HG03521 (cell line): ENCODE measurements at regions not wholly inside any gene's neighbourhood (a gene's known extent, or its start where the extent isn't known, plus 50 kb on each side); places are given as distances from the start of the nearest gene placed in this dataset.

Experiments
- ATAC-seq: cut with Tn5 transposase; IDR thresholded peaks from one replicate; pipeline ENCODE4 v1.9.1; 2021; ENCODE audit warnings: mild to moderate bottlenecking, moderate library complexity; ENCODE audit not compliant: unreplicated experiment

DNA sequence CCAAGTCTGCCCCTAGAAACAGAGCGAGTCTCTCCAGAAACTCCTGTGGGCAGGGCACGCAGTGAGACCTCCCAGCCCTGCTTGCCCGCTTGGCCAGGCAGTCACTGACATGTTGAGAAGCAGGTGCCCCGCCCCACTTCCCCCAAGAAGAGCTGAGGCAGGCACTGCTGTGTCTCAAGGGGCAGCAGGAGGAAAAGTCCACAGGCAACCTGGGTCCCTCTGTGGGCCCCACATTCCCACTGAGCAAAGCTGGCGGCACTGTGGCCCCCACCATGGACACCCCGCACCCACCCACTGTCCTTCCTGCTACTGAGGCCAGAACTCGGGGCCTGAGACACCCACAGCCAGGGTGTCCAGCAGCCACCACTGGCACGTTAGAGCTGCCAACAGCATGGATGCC lies 137.3 kb upstream of the NKX1-1 start:
- ATAC-seq = no peak

DNA sequence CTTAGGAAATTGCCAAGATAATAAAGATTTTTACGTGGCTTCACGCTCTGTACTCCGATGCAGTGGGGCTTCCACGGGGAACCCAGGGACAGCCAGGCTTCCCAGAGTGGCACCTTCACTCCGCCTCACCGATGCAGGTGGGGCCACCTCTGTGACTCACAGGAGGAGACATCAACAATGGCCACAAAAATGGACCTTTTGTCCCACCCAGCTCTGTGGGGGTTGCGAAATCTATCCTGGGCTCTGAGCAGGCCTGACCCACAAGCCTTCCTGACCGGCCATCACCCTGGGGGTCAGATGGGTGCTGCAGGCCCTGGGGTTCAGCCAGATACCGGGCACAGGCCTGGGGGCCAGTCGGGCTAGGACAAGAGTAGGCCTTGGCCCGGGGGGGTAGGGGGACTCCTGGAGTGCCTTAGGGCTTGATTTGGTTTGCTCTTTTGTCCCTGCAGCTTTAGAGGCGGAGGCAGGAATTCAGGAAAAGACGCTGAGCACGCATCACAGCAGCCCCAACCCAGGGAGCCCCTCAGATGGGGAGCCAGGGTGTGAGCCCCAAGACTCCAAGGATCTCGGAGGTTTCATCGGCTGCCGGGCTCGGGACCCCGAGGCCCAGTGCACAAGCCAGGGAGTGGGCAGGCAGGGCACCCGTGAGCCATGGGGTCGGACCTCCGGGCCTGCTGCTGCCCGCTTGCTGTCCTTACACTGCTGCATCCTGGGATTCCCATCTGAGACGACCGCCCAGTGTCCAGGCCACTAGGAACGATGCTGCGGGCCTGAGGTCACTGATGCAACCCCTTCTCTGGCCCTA lies 136.5 kb upstream of the NKX1-1 start:
- ATAC-seq = no peak

GRCh38 chr4:1542226-1542490 lies 135.9 kb upstream of the NKX1-1 start:
- ATAC-seq = no peak

- ATAC-seq = no peak
Observed at GRCh38 chr4:1541449-1542225, 135.4 kb upstream of the NKX1-1 start.

GRCh38 chr4:1540601-1541375 lies 134.5 kb upstream of the NKX1-1 start:
- no peak for ATAC-seq

GRCh38 chr4:1539859-1540600 lies 133.8 kb upstream of the NKX1-1 start:
- no peak for ATAC-seq

- no peak for ATAC-seq
Observed at GRCh38 chr4:1538941-1539772, 132.9 kb upstream of the NKX1-1 start.

GRCh38 chr4:1538096-1538410 lies 131.8 kb upstream of the NKX1-1 start:
- no peak for ATAC-seq

GRCh38 chr4:1537410-1538095 lies 131.3 kb upstream of the NKX1-1 start:
- no peak for ATAC-seq

GRCh38 chr4:1536579-1537409 lies 130.6 kb upstream of the NKX1-1 start:
- no peak for ATAC-seq

DNA sequence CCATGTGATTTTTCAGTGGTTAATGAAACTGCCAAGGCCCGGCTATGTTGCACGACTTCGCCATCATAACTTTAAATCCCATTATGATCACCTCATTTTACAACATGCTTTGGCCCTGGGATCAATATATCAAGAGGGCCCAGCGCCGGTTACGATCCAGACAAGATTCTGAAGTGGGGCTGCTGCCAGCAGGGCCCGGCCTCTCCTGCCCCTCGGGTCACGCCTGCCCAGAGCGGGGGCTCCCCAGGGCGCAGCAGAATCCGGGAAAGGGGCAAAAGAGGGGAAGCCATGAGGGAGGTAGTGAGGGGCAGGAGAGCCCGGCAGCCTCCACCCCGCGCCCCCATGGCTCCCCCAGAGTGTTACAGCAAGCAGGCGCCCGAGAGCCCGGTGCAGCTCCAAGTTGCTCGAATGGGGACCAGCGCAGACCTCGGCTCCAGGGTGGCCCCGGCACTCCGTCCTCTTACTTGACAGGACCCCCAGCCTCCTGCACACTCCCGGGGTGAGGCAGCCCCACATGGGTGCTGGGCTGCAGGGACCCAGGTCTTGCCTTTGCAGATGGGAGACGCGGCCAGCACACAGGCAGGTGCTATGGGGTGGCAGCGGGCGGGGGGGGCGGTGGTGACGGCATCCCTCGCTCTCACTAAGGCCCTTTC lies 129.8 kb upstream of the NKX1-1 start:
- no peak for ATAC-seq

DNA sequence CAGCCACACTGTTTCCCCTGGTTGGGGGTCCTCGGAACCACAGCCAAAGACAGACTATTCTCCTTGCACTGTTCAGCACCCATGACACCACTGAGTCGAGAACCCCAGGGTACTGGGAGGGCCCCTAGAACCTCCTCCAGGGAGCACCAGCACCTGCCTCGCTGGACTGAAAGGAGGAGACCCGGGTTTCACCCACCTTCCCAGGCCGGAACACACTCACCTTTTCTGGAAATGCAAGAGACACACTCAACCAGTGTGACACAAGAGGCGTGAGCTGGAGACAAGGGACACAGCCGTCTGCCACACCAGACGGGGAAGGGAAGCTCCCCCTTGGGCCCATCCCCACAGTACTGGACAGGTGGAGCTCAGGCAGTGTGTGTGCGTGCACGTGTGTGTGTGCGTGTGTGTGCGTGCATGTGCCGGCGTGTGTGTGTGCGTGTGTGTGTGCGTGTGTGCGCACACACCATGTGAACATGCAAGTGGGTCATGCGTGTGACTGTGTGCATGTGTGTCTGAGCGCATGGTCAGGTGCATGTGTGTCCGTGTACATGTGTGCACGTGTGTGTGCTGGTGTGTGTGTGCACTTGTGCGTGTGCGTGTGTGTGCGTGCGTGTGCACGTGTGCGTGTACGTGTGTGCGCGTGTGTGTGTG lies 128.8 kb upstream of the NKX1-1 start:
- ATAC-seq = no peak

DNA sequence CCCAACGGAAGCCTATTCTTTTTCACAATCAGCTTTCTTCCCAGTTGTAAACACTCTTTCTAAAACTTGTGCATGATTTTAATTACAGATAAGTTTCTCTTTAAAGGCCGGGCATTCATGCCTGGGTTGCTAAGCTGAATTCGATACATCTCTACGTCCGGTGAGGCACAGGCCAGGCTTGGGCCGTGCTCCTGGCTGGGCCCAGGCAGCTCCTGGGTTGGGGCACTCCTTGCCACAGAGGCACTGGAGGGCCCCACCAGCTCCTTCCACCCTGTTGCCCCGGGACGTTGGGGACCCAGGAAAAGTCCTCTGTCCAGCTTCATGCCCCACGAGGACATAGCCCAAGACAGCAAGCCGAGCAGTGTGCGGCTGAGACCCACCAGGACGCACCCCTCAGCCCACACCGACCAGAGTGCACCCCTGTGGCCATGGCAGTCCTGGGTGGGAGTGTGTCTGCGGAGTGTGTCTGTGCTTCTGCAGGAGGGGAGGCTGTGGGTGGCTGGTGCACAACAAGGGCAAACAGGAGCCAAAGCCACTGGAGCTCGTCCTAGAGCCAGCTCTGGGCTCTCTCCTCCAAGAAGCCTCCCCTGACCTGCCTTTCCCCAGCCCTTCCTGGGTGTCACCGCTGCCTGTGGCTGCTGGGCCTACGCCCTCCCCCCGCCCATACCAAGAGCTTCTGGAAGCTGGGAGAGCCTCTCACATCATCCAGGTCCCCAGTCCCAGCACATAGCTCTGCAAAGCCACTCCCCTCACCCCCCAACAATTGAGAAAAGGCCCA lies 128.0 kb upstream of the NKX1-1 start:
- ATAC-seq = no peak

DNA sequence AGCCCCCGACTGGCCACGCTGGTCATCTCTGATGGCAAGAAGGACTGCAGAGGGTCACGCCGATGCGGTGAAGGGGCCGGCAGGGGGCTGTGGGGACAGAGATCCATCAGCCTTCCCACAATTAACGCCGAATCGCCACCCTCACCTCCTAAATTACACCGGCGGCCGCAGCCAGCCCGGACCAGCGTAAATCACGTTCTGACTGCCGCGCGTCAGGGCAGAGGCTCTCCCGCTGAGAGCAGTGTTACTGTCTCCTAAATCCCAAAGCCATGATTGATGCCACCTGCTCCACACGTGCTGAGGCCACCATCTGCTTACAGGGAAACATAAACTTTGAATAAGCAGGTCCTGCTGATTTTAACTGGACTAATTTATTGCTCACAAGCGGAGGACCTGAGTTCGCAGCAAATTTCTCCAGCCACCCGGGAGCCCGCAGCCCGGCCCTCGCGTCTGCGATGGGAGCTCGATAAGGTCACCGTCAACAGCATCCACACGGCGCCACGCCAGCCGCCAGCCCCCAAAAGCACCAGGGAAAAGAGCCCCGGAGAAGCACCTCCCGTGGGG lies 127.3 kb upstream of the NKX1-1 start:
- no peak for ATAC-seq

DNA sequence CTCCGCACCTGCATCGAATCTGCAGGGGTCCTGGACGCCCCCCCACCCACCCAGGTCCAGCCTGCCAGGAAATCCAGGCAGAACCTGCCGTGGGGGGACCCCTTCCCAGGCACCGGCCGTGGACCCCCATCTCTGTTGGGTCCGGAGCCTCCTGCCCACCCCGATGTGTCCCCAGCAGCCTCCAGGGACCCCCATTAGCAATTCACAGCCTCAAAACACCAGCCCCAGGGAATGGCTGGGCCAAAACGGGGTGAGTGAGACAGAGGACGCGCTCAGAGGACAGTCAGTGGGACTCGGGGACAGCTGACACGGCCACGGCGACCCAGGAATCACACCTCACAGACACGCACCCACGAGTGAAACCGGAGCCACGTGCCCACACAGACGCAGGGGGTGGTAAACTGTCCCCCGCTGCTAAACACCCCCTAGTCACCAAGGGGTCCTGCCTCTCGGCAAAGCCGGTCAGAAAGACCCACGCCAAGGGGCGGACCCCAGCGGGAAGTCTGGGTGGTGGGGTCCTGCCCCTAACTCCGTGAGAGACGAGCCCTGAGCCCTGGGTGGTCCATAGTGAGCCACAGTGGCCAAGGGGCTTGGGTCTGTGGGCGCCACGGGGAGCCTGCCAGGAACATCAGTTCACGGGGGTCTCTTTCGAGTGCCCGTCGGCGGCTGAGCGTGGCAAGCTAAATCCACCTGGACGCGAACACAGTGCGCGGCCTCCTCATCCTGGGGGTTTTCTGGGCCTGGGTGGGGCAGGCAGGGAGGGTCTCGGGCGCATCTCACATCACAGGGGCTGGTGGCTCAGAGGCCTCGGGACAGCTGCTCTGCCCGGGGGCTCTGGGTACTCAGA lies 126.5 kb upstream of the NKX1-1 start:
- no peak for ATAC-seq
